Loucy (cell line): ENCODE measurements at regions not wholly inside any gene's neighbourhood (a gene's known extent, or its start where the extent isn't known, plus 50 kb on each side); places are given as distances from the start of the nearest gene placed in this dataset.

Experiments used
- H2AFZ ChIP-seq: fragments of 200-600 bp; sonication (generic); 2 replicates; pipeline ENCODE4 v1.6.0; 2016; ENCODE audit warnings: antibody characterized with exemption, mild to moderate bottlenecking, low read length, moderate library complexity
- H3F3A ChIP-seq: fragments of 200-600 bp; 2 replicates; pipeline ENCODE4 v1.6.0; 2016; ENCODE audit warnings: antibody characterized with exemption, low read depth, mild to moderate bottlenecking
- H3K27me3 ChIP-seq: fragments of 200-600 bp; sonication (generic); 2 replicates; pipeline ENCODE4 v1.6.1; 2014; ENCODE audit warnings: low read length, mild to moderate bottlenecking; ENCODE audit not compliant: insufficient read depth, poor library complexity, severe bottlenecking
- H3K36me3 ChIP-seq: fragments of 200-600 bp; sonication (generic); 2 replicates; pipeline ENCODE4 v1.6.1; 2016; ENCODE audit warnings: low read length; ENCODE audit not compliant: insufficient read depth
- H3K4me1 ChIP-seq: fragments of 200-600 bp; sonication (generic); 2 replicates; pipeline ENCODE4 v1.5.1; 2014; ENCODE audit warnings: low read length, mild to moderate bottlenecking; ENCODE audit not compliant: insufficient read depth, poor library complexity, severe bottlenecking
- H3K4me2 ChIP-seq: fragments of 200-600 bp; sonication (generic); 2 replicates; pipeline ENCODE4 v1.6.0; 2014; ENCODE audit warnings: antibody characterized with exemption, low read length, low read depth, mild to moderate bottlenecking; ENCODE audit not compliant: poor library complexity, severe bottlenecking
- H3K4me3 ChIP-seq: fragments of 200-600 bp; sonication (generic); 2 replicates; pipeline ENCODE4 v1.5.1; 2014; ENCODE audit warnings: low read length, mild to moderate bottlenecking, mixed read lengths; ENCODE audit not compliant: poor library complexity, severe bottlenecking
- H3K79me2 ChIP-seq: fragments of 200-600 bp; sonication (generic); 2 replicates; pipeline ENCODE4 v1.6.1; 2014; ENCODE audit warnings: low read length; ENCODE audit not compliant: insufficient read depth
- H3K9ac ChIP-seq: fragments of 200-600 bp; sonication (generic); 2 replicates; pipeline ENCODE4 v1.6.0; 2014; ENCODE audit warnings: mild to moderate bottlenecking, low read depth, low read length, moderate library complexity; ENCODE audit not compliant: poor library complexity, severe bottlenecking
- H3K9me2 ChIP-seq: fragments of 200-600 bp; sonication (generic); replicated peaks from 2 replicates; pipeline ENCODE4 v1.6.1; 2016; ENCODE audit warnings: low read depth, low read length, mixed read lengths
- H3K9me3 ChIP-seq: fragments of 200-600 bp; sonication (generic); 2 replicates; pipeline ENCODE4 v1.6.1; 2014; ENCODE audit warnings: mild to moderate bottlenecking, antibody characterized with exemption, low read length, low read depth; ENCODE audit not compliant: insufficient read depth
- H4K20me1 ChIP-seq: fragments of 200-600 bp; sonication (generic); 2 replicates; pipeline ENCODE4 v1.6.0; 2014; ENCODE audit warnings: antibody characterized with exemption, low read length, mild to moderate bottlenecking; ENCODE audit not compliant: insufficient read depth, poor library complexity, severe bottlenecking
- CTCF ChIP-seq: fragments of 200-600 bp; sonication (generic); conservative IDR thresholded peaks from 2 replicates; pipeline ENCODE4 v1.5.1; 2014; ENCODE audit warnings: mild to moderate bottlenecking, antibody characterized with exemption, low read length
- EZH2phosphoT487 ChIP-seq: fragments of 200-600 bp; IDR thresholded peaks from 2 replicates; pipeline ENCODE4 v1.6.1; 2018; ENCODE audit warnings: antibody characterized with exemption, mild to moderate bottlenecking, moderate library complexity, borderline replicate concordance

- Histone ChIP-seq H3K4me1 (no peaks in the 10 kb centered on the region), H2AFZ (no peak overlapping the region)
- no peak for TF ChIP-seq EZH2phosphoT487
Observed at GRCh38 chr11:121696931-121697670, 244.3 kb upstream of the SORL1-AS1 start.

GRCh38 chr11:121696177-121696871 is 243.6 kb upstream of the SORL1-AS1 start:
- Histone ChIP-seq H3K79me2 (no peaks in the 10 kb centered on the region), H3K36me3 (no peaks in the 10 kb centered on the region), H3K9me3 (no peaks in the 10 kb centered on the region), H3K4me2 (no peak overlapping the region), H3K4me3 (no peak overlapping the region), H3F3A (no peaks in the 10 kb centered on the region), H4K20me1 (no peaks in the 10 kb centered on the region), H3K27me3 (no peaks in the 10 kb centered on the region), H3K4me1 (no peaks in the 10 kb centered on the region), H2AFZ (no peak overlapping the region), H3K9me2 (no peaks in the 10 kb centered on the region), H3K9ac (no peak overlapping the region)
- no peak for TF ChIP-seq CTCF
- TF ChIP-seq EZH2phosphoT487 = no peak

More at GRCh38 chr11:121696931-121697670, 244.3 kb upstream of the SORL1-AS1 start:
- Histone ChIP-seq H4K20me1 (no peaks in the 10 kb centered on the region), H3K9ac (no peak overlapping the region), H3K27me3 (no peaks in the 10 kb centered on the region), H3F3A (no peaks in the 10 kb centered on the region), H3K9me2 (no peaks in the 10 kb centered on the region), H3K36me3 (no peaks in the 10 kb centered on the region), H3K4me2 (no peak overlapping the region), H3K9me3 (no peaks in the 10 kb centered on the region), H3K4me3 (no peak overlapping the region), H3K79me2 (no peaks in the 10 kb centered on the region)

- no peak overlapping the region for H3K4me2 ChIP-seq
- no peak for TF ChIP-seq CTCF
- TF ChIP-seq EZH2phosphoT487 = no peak
- H4K20me1 ChIP-seq = no peaks in the 10 kb centered on the region
- H3K4me3 ChIP-seq = no peak overlapping the region
- no peaks in the 10 kb centered on the region for H3K9me2 ChIP-seq
- peaks cover 14% of the 10 kb centered on the region for H3K4me1 ChIP-seq
- H3K9ac ChIP-seq = no peak overlapping the region
- H3F3A ChIP-seq = no peaks in the 10 kb centered on the region
- H3K27me3 ChIP-seq = no peaks in the 10 kb centered on the region
- no peak overlapping the region for H2AFZ ChIP-seq
- no peaks in the 10 kb centered on the region for H3K36me3 ChIP-seq
- H3K9me3 ChIP-seq = no peaks in the 10 kb centered on the region
- H3K79me2 ChIP-seq = no peaks in the 10 kb centered on the region
Observed at GRCh38 chr11:121692236-121692635, 239.5 kb upstream of the SORL1-AS1 start.
